Suppressor macrophage (primary cell): ENCODE measurements at regions not wholly inside any gene's neighbourhood (a gene's known extent, or its start where the extent isn't known, plus 50 kb on each side); places are given as distances from the start of the nearest gene placed in this dataset.

Source experiments
- DNase-seq, 4 experiments: peaks; one replicate each; pipeline ENCODE4 v3.0.0-alpha.2; 2020 to 2022

GRCh38 chr4:182010876-182011275 lies 232.3 kb upstream of the TENM3 start:
- no peak for DNase-seq

DNA sequence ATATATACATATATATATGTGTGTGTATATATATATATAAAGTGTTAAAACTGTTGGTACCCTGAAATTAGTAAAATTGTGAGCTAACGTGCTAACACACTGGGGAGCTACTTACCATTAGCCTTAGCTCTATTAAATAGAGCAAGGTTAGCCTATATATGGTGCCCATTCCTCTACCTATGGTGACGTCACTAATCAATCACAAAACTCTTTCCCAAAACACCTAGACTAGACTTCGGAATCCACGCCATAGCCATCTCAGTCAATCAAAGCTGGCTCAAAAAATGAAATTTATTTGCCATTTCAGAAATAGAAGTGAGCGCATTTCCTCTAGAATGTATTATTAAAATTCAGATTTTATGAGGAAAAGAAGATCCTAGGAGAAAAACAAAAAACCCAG lies 229.0 kb upstream of the TENM3 start:
- DNase-seq = no peak

GRCh38 chr4:182015014-182015413 lies 228.2 kb upstream of the TENM3 start:
- DNase-seq = no peak

- no peak for DNase-seq
Observed at GRCh38 chr4:182015893-182016292, 227.3 kb upstream of the TENM3 start.

DNA sequence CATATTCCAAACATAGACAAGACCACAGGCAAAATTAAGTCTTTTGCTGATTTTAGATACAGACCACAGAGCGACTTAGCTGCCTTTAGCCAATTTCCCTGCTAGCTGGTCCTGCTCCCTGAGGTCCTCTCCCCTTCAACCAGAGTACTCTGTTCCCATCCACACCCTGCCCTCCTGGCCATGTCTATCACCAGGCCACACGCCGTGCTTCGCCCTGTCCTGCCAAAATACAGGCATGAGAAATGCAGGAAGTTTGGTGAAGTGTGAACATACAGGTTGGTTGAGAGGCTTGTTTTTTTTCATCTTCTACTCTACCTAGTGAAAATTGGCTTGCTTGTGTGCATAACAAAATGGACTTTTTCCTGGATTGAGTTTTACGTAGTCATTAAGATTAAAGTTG lies 226.2 kb upstream of the TENM3 start:
- DNase-seq = no peak

DNA sequence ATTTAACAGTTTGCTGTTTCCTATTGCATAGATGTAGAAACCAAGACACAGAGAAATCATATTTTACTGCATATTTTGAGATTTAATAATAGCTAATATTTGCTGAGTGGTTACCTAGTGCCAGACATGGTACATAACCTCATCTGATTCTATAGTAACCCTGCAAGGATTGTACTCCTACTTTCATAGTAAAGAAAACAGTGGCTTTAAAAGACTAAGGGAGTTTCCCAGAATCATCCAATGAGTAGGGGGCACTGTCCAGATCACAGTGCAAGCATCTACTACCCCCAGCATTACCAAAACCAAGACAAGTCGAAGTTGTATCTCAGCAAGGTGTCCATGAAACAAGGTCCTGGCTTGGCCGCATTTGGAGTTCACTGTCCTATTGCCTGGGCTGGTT lies 224.5 kb upstream of the TENM3 start:
- no peak for DNase-seq

- DNase-seq = no peak
Observed at GRCh38 chr4:182019148-182019652, 224.0 kb upstream of the TENM3 start.

- DNase-seq = no peak
Observed at GRCh38 chr4:182022909-182023308, 220.3 kb upstream of the TENM3 start.

DNA sequence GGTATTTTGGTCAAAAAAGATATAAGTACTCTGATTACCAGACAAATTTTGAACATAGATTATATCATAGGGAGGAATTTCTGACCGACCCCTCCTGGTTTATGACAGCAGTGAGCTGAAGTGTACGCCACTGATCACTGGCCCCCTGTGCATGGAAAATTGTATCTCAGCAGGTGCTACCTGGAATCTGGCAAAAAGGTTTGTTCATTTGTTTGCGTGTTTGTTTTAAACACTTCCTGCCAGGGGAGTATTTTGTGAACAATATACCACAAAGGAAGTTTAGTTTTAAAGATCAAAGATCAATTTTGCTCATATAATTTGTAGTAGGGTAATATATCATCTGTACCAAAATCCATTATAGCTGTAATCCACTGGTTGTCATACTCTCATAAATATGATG lies 219.7 kb upstream of the TENM3 start:
- DNase-seq = no peak

- no peak for DNase-seq
Observed at GRCh38 chr4:182042945-182043344, 200.3 kb upstream of the TENM3 start.

GRCh38 chr4:182048871-182049270 lies 194.3 kb upstream of the TENM3 start:
- no peak for DNase-seq

DNA sequence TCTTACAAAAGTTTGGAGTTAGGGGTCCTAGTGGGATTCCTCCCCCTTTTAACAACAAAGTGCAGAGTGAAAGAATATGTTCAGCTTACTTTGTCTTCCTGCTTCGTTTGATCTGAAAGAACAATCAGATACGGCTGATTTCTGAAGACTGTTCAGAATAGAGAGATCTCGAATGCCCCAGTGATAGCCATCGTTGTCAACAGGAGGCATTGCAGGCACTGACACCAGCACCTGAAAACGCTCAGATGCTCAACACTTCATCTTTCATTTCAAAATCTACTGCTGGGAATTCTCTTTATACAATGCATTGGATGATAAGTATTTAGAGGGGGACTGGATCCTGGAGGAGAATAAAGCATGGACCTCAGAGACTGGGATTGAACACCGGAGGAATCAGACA lies 186.3 kb upstream of the TENM3 start:
- DNase-seq = no peak

GRCh38 chr4:182062458-182062857 lies 180.7 kb upstream of the TENM3 start:
- no peak for DNase-seq

DNA sequence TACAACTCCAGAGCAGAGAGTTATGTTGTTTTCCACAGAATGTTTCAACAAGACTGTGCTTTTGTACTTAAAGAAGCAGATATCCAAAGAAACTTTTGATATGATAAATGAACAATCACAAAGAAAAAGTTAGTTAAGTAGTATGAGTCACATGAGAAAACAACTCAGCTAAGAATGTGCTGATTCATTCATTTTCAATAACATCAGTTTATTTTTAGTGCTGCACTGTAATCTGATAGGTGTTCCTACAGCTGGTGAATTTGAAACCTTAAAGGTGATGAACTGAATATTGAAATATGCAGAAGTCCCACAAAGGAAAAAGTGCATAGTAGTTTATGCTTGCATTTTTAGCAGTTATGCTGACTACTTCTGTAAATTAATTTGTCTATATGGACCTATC lies 180.3 kb upstream of the TENM3 start:
- no peak for DNase-seq

GRCh38 chr4:182063651-182064050 lies 179.6 kb upstream of the TENM3 start:
- DNase-seq = no peak

- DNase-seq = no peak
Observed at GRCh38 chr4:182065255-182065654, 177.9 kb upstream of the TENM3 start.

DNA sequence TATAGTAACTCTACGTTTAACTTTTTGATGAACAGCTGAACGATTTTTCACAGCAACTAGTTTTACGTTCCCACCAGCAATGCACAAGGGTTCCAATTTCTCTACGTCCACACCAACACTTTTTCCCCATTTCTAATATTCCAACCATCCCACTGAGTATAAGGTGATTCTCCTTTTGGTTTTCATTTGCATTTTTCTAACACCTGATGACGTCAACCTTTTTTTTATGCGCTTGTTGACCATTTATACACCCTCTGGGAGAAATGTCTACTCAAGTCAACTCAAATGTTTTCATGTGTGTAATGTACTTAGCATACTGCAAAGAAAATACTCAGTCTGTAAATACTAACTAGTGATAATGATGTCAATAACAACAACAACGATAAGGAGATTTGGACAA lies 177.2 kb upstream of the TENM3 start:
- DNase-seq = no peak

GRCh38 chr4:182067828-182068227 lies 175.4 kb upstream of the TENM3 start:
- DNase-seq = no peak

DNA sequence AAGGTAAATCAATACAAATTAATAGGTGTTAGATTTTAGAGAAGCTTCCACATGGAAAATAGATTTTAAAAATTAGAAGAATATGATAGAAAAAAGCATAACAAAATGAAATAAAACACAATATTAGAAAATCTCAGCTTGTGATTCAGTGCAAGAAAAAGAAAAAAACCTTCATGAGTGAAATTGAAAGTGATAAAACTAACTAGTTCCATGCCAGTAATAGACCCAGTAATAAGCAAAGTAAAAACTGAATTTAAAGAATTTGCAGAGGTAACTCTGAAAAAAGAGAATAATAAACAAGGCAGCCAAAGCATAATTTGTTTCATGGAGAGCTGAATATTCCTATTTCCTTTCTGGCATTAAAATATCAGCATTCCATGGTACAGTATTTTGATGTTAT lies 174.3 kb upstream of the TENM3 start:
- DNase-seq = no peak

DNA sequence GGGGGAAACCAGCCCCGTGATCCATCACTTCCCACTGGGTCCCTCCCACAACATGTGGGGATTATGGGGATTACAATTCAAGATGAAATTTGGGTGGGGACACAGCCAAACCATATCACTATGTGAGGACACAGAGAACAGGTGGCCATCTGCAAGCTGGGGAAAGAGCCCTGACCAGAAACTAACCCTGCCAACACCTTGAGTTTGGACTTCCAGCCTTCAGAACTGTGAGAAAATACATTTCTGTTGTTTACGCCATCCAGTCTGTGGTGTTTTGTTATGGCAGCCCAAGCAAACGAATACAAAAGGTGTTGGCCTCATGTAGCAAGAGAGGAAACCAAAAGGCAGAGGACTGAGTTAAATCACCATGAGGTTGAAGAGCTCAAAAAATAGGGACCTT lies 169.9 kb upstream of the TENM3 start:
- DNase-seq = no peak

DNA sequence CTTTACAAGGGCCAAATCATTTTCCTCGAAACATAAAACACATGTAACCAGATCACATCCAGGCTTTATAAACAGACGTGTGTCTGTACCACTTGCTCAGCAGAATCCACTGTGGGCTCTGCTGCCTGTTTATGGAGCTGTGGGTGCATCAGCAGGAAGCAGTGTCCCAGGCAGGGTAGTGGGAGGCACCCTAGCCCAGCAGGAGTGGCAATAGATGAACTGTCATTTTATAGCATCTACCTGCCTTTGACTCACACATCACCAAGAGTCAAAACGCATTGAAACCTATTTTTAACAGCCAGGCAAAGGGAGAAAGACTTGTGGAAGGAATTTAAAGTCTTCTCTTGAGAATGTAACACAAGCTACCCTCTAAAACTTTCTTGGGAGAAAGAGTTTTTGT lies 169.1 kb upstream of the TENM3 start:
- DNase-seq = no peak

- DNase-seq = no peak
Observed at GRCh38 chr4:182074810-182075209, 168.4 kb upstream of the TENM3 start.

DNA sequence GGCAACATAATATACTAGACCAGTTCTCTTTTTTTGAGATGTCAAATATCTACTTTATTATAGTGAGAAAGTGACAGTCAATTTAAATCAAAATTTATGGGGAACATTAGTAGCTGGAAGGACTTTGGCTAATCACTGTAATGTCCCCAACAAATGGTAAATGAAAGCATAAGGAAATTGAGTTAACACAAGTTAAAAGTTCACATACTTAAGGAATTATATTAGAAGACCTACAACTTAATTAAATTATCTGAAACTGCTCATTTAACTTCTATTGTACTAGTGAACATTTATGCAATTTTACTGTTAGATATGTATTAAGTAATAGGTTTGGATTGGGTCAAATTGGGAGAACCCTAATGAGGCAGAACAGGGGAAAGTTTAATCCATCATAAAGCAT lies 160.3 kb upstream of the TENM3 start:
- no peak for DNase-seq

DNA sequence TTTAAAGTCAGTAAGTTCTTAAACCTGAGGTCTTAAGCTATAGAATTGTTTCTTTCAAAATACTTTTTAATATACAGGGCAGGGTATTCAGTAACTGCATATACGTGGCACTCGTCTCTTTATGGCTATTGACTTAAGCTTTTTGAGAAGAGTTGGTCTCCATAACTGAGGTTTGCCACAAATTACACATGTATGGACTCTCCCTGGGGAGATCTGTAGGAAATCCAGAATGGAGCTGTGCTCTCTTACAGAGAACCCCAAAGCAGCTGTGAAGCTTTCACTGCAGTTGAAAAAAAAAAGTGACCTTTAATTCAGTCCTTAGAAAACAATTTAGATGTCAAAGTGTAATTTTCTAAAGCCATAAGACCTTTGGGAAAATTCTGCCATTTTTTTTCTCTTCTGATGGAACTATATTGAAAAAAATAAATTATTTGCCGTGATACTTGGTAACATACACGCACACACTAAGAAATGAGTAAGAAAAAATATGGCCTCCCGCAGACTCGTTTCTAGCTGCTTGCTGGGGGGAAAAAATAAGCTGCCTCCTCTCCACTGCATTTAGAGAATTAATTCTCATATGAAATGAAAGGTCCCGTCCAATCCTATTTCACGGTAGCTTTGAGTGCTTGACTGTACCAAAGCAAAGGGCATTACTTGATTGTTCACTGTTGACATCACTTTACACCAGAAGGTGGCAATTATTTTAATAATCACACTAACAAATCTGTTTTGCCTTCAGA lies 159.4 kb upstream of the TENM3 start:
- DNase-seq = no peak

DNA sequence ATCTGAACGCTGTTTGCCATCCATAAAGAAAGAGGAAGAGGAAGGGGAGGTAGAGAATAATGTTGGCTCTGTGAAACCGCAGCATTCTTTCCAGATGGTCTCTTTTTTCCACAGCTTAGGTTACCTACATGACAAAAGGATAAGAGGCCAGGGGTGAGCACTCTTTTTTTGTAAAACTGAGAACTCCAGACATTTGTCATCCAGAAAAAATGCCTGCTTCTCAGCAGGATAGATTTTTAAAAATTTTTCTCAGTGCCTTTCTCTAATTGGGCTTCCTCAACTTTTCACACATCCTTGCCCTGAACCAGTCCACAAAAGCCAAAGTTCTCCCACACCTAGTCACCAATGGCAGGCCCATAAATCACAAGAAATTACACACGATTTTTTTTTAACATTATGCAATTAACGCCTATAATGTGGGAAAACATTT lies 158.1 kb upstream of the TENM3 start:
- DNase-seq = no peak
